HG02840 (cell line): ENCODE measurements at regions not wholly inside any gene's neighbourhood (a gene's known extent, or its start where the extent isn't known, plus 50 kb on each side); places are given as distances from the start of the nearest gene placed in this dataset.
"Not testable (repeated sequence)": the region's sequence is repeated elsewhere in the genome, so short reads cannot be mapped to it uniquely, and the experiment has no call there.

ENCODE experiments used
- ATAC-seq: cut with Tn5 transposase; IDR thresholded peaks from one replicate; pipeline ENCODE4 v1.9.1; 2021; ENCODE audit warnings: mild to moderate bottlenecking, moderate library complexity, moderate number of reproducible peaks; ENCODE audit not compliant: unreplicated experiment, low FRiP score

DNA sequence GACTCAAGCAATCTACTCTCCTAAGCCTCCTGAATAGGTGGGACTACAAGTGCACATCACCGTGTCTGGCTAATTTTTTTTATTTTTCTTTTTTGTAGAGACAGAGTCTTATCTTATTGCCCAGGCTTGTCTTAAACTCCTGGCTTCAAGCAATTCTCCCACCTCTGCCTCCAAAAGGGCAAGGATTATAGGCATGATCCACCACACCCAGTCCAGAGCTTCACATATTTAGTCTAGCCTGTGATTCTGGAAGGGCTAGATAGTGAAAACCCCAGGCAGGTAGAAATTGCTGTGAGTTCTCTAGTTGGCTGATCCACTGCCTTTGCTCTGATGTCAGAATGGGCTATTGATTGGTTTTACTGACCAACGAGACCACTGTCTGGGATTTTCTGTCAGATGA is 854.6 kb upstream of the MIR17HG start:
- no peak for ATAC-seq

DNA sequence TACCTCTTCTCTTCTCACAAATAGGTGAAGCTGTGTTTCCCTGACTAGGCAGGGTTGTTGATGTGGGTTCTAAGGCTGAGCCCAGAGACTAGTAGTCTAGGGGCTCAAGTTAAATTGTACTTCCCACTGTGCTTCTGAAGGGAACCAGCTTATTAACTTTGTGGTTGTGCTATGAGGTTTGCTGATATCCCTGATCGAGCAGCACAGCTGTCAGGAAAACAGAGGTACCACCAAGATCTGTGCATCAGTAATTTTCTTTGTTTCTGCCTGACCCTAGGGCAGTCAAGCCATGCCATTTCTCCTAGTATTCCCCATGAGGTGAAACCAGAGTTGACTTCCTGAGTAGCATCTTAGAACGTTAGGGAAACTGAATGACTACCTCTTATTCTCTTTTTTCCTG is 853.8 kb upstream of the MIR17HG start:
- ATAC-seq = no peak

DNA sequence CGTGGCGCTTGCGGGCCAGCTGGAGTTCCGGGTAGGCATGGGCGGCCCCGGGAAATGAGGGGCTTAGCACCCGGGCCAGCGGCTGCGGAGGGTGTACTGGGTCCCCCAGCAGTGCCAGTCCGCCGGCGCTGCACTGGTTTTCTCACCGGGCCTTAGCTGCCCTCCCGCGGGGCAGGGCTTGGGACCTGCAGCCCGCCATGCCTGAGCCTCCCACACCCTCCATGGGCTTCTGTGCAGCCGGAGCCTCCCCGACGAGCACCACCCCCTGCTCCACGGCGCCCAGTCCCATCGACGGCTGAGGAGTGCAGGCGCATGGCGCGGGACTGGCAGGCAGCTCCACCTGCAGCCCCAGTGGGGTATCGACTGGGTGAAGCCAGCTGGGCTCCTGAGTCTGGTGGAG is 852.6 kb upstream of the MIR17HG start:
- ATAC-seq = not testable (repeated sequence)

DNA sequence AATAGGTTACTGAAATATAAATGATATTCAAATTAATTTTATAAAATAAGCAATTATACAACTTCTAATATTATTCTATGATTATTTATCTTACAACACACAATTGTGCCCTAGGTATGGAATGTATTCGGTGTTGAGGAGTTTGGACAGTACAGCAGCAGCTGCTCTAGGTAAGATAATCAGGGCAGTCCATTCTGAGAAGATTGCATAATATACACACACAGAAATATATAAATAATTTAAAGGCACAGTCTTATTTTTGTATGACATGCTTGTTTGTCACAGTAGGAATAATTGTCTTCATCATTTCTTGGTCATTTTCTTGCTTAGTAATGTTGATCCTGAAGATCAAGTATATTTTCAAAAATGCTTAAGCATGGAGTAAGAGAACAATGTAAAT is 849.4 kb upstream of the MIR17HG start:
- ATAC-seq = no peak

DNA sequence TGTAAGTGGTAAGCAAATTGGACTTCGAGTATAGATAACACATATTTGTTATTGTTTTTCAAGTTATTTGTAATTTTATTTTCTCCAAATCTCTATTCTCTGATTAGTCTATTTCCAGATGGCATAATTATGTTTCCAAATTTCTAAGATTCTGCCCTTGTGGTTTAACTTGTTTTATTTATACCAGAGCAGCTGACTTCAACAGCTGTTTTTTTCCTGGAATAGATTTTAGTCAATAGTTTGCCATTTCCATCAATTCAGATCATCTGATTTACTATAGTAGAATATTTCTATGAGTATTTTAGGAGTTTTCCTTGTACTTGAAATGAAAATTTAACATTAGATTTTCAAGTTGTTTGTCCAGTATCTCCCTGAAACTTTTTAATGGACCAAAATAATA is 848.7 kb upstream of the MIR17HG start:
- ATAC-seq = no peak

DNA sequence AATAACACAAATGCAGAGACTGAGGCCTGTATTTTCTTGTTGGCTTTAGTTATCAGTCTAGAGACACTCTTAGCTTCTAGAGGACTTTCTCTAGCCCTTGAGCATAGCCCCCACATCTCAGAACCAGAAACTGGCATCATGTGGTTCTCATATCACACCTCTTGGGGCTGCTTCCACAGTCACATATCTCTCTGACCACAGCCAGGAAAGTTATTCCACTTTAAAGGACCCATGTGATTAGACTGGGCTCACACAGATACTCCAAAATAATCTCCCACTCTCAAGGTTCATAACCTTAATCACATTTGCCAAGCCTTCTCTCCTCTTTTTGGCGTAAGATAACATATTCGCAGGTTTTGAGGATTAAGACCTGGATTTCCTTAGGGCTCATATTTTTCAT is 846.9 kb upstream of the MIR17HG start:
- no peak for ATAC-seq

DNA sequence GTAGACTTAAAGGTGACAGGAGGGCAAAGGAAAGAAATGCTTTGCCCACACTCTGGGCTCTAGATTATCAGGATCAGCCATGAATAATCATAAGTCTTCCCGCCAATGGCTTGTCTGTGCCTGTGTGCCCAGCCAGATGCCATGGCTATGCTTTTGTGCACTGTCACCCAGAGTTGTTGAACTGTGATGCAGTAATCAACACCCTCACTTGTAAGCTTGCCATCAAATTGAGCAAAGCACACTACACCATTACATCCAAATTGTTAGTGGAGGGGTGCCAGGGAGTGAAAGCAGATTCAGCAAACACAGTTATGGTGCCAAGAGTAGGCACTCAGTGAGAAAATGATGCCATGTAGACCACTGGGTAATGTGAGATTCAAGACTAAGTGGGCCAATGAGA is 845.3 kb upstream of the MIR17HG start:
- ATAC-seq = no peak

DNA sequence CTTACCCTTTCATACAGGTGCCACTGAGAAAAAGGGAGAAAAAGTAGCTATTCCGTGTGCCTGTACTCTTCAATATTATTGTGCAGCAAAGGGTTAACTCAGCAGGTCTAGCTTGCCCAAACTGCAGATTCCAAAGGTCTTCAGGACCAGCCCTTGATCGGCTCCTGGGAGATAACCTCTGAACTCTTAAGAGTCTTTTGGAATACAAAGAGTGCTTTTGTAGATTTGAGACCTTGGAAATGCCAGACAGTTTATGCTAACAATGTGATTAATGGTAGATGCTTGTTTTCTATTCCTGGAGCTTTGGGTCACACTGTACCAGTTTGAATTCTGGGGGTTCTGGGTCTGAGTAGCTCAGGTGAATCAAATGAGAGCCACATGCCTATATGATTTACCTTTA is 844.7 kb upstream of the MIR17HG start:
- no peak for ATAC-seq

DNA sequence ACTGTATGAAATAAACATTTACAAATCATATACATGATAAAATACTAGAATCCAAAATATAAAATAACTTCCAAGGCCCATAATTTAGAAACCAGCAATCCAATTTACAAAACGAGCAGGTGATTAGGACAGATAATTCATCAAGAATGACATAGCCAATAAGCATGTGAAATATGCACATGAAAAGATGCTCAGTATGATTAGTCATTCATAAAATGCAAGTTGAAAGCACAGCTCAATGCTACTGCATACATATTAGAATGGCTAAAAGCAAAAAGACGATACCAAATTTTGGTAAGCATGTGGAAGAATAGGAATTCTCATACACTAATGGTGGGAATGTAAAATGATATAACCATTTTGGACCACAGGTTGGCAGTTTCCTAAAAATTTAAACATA is 837.2 kb upstream of the MIR17HG start:
- ATAC-seq = no peak

DNA sequence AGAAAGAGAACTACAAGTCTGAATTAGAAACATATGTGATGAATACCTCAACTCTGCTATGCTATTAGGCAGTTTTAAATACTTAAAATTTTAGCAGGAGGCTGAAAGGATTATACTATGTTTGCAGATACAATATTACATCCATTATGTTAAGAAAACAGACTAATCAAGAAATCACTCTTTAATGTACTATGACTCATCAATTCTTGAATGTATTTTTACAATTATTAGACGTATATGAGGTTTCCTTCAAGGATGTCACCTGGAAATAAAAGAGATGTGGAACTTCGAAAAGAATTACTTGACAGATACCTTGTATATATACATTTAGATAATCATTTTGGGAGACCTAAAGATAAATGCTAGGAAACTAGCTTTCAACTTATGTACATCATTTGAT is 835.6 kb upstream of the MIR17HG start:
- ATAC-seq = no peak

DNA sequence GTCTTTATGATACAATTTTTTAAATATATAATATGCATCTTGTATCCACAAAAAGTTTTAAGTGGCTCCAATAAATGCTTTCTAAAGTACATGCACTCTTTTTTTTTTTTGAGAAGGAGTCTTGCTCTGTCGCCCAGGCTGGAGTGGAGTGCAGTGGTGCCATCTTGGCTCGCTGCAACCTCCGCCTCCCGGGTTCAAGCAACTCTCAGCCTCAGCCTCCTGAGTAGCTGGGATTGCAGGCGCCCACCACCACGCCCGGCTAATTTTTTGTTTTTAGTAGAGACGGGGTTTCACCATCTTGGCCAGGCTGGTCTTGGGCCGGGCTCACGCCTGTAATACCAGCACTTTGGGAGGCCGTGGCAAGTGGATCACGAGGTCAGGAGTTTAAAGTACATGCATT is 832.8 kb upstream of the MIR17HG start:
- ATAC-seq = not testable (repeated sequence)

DNA sequence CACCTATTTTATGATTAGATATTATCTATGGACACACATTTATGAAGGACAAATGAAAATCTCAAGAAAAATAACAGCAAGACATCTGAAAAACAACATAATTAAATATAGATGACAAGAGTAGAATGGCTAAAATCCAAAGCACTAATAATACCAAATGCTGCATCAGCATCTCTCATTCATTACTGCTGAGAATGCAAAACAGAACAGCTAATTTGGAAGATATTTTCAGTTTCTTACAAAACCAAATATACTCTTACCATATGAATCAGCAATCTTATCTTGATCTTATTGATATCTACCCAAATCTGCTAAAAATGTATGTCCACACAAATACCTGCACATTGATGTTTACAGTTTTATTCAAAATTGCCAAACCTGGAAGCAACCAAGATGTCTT is 829.1 kb upstream of the MIR17HG start:
- ATAC-seq = no peak

DNA sequence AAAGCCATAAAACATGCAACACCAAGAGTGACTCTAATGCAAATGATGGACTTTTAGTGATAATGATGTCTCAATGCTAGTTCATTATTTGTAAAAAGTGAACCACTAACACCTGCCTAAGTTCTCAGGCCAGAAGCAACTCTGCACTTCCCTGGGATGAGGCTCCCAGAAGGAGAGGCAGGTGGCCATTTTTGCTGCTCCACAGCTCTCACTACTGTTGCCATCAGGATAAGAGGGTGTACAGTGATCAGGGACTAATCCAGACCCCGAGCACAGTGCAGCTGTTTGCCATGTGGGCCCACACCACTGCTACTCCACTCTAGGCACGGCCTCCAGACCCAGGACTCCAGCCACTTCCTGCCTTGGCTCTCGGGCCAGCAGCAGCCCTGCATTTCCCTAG is 828.3 kb upstream of the MIR17HG start:
- ATAC-seq = no peak

DNA sequence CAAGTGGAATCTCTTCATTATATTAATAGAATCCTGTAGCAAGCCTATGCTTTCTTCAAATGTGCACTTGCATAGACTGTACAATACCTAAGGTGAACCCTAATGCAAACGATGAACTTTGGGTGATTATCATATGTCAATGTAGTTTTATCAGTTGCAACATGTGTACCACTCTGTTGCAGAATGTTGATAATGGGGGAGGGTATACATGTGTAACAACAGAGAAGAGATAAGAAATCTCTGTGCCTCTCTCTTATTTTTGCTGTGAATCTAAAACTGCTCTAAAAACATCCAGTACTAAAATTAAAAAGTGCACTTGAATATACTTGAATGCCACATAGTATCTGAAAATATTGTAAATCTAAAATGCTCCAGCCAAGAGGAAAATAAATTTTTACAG is 820.8 kb upstream of the MIR17HG start:
- no peak for ATAC-seq

DNA sequence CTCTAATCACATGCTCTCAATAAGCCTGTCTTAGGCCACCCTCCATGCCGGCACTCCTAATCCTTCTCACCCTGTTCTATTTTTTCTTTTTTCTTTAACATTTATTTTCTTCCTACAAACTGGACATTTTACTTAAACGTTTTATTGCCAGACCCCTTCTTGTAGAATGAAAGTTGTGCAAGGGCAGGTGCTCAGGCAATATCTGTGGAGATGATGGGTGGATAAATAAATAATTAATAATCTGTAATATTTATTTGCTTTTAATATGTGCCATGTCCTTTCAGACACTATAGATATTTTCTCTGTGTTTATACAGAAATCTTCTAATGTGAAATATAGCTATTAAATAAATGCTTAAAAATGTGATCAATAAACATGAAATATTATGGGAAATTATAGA is 815.7 kb upstream of the MIR17HG start:
- ATAC-seq = no peak

DNA sequence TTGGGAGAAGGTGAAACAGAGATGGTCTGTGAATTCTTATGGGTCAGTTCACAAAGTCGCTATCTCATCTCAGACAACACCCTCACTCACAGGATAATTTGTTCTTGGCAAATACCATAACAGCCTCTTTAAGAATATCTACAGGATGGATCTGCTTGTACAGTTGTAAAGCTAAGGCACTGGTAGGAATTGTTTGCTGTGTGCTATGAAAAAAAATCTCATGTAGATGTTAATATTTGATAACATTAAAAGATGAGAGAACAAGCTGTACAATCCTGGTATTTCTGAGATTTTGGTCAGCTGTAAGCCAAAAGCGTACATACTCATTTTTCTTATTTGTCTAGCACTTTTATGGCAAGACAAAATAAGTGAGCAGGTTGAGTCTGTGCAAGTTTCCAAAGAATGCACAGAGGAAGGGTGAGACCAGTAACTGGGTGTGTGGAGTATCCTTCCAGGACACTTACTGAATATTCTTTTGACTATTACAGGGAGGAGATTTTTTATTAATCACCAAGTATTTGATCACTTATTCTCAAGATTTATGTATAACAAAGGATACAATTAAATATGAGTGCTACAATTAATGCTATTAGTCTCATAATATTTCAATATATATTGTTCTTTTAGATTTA is 814.5 kb upstream of the MIR17HG start:
- no peak for ATAC-seq

DNA sequence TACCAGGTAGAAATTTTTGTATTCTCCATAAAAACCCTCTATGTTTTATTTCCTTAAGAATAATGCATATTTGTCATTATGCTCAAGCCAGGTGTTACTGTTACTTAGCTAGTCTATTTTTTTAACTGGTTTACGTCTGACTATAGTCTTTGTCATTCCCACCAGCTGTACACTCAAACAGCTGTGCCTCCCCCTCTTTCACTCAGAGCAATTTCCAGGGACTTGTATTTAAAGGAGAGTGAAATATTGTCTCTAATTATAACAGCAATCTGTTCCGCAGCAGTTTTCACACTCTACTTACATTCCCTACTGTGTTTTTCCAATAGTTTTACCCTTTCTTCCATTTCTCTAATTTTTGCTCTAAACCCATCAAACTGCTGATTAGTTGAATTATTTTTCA is 813.6 kb upstream of the MIR17HG start:
- ATAC-seq = no peak

DNA sequence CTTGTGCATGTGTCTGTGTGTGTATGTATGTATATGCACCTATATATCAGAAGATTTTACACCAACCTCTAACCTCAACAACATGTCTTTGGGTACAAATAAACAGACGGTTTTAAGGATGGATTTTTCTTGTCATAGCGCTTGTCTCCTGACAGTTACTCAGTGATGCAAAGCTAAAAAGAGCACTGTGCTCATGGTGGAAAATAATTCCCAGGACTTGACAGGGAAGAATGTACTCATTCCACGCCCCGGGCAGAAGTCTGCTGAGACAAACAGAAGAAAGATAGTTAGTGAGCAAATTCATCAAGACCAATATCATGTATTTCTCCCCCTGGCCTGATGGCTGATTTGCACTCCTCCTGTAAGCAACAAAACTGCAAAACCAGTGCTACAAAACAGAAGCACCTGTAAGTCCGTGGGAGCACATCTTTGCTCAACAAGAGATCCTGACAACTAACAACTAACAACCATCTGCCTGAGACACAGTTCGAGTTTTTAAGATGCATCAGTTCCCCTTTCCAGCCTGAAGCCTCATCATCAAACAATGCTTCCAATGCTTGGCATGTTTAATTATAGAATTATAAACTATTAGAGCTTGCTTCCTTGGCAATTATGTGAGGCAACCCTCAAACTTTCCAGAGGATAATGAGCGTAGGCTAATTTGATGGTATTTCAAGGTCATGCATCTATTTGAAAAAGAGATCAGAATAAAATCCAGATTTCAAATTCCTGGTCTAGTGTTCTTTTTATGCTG is 812.7 kb upstream of the MIR17HG start:
- ATAC-seq = no peak

DNA sequence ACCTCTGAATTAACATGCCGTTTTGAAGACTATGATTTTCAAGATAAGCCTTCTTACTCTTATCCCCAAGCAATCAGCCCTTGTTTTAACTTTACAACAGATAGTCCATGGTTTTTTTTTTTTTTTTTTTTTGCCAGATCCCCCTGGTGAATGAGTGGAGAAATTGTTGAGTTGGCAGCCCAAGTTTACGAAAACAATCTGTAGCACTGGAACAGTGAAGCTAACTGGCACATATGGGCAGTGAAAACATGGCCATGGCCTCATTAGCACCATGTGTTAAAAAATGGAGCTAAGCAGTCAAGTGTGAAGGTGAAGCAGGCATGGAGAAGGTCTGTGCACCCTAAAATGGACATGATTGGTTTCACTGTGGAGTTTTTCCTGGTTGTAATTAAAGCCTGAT is 812.1 kb upstream of the MIR17HG start:
- no peak for ATAC-seq

DNA sequence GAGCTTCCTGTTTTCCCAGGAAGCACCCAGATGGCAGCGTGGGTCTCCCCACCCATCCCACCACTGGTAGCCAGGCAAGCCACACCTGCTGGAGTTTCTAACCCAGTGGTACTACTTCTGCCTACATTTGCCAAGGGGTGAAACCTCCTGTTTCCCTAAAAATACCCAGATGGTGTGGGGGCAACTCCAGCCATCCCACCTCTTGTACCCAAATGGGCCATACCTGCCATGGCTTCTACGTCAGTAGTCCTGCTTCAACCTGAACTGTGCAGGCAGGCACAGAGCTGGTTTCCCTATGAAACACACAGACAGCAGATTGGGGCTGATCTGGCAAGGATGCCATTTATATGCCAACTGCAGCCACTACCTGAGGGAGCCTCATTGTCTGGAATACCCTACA is 809.4 kb upstream of the MIR17HG start:
- ATAC-seq = no peak

DNA sequence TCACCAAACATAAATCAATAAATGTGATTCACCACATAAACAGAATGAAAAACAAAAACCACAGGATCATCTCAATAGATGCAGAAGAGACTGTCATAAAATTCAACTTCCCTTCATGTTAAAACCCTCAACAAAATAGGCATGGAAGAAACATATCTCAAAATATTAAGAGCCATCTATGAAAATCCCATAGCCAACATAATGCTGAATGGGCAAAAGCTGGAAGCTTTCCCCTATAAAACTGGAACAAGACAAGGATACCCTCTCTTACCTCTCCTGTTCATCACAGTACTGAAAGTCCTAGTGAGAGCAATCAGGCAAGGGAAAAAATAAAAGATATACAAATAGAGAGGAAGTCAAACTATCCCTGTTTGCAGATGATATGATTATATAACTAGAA is 806.1 kb upstream of the MIR17HG start:
- ATAC-seq = no peak

DNA sequence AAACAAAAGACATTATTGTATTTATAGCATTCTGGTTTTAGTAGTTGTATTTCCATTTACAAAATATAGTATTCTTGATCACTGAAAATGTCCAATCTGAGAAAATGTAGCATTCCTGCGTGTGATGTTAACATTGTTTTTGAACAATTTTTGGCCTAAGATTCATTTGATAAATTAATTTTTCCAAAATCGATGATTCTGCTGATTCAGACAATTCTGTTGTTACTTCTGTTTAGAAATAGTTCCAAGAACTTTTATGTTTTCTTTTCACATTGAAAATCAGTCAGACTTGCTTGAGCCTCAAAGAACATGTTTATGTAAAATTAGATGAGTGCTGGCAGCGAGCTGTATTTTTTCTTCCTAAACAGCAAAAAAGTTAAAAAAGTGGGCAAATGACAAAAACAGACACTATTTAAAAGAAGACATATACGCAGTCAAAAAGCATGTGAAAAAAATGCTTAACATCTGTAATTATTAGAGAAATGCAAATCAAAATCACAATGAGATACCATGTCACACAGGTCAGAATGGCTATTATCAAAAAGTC is 804.5 kb upstream of the MIR17HG start:
- ATAC-seq = no peak
